ENCODE measurements at regions not wholly inside any gene's neighbourhood (a gene's known extent, or its start where the extent isn't known, plus 50 kb on each side); places are given as distances from the start of the nearest gene placed in this dataset.

DNA sequence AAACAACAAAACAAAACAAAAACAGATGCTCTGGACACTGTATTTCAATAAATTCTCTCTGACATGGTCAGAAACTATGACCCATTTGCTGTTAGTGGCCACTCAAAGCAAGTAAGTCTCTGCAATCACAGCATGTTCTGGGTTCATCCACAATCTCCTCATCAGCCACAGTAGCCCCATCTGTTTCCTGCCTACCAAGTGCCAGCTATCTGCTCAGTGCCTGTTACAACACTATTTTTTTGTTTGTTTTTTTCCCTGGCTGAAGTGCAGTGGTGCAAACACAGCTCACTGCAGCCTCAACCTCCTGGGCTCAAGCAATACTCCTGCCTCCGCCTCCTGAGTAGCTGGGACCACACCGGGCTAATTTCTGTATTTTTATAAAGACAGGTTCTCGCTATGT lies 137.9 kb downstream of the SOX9 start:
- no peak for DNase-seq (ENCODE audit: low read depth in 2 of 2)

DNA sequence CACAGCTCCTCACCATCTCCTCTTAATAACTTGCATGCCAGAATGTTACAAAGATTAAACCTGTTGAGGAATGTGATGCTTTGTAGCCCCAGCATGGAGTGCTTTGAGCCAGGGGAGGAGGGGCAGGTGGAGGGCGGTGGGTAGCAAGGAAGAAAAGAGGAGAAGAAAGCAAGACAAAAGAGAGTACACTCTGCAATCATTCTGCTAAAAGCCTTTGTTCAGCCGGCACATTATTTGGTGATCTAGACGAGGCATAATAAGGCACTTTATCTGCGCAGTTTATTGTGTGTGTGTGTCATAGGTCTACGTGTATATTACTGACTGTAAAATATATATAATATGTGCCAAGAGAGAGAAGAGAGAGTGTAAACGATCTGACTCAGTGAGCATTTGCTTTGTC lies 139.1 kb downstream of the SOX9 start:
- no peak for DNase-seq (ENCODE audit: low read depth in 2 of 2)

DNA sequence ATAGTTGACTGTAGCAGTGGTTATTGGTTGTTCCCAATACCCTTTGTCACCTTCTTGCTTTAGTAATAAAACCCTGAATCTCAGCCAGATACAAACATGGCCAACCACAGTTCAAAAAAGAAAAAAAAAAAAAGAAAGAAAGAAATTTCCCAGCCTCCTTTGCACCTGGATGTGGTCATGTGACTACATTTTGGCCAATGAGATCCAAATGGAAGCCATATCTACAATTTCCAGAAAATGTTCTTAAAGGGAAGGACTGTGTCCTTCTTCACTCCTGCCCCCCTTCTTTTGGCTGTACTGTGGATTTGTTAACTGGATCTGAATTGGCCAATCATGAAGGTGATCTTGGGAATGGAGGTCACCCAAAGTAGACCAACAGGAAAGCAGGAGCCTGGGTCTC lies 141.9 kb downstream of the SOX9 start:
- DNase-seq (ENCODE audit: low read depth in 2 of 2) = no peak

DNA sequence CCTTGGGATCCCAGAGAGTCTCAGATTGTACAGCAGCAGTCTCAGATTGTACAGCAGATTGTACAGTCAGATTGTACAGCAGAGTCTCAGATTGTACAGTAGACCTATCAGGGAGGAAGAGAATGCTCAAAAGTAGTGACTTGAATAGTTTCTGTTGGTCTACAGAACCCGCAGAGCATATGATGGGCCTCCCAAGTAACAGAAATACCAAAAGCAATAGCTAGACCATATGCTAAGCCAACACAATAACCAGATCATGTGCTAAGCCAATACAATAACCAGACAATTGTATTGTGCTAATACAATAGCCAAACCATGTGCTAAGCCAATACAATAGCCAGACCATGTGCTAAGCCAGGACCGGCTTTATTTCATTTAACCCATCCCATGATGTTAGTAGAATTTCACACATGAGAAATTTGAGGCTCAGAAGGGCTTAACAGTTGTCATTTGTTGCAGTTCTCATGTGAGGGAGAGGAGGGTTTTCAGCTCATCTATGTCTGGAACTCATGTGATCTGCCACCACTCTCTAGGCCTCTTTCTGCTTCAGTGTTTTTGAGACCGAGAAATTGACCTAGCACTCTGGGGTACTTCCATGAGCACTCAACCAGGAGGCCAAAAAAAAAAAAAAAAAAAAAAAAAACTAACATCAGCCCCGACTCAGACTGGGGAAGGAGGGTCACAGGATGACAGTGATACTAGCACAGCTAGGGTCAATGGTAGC lies 144.0 kb downstream of the SOX9 start:
- no peak for DNase-seq (ENCODE audit: low read depth in 2 of 2)

DNA sequence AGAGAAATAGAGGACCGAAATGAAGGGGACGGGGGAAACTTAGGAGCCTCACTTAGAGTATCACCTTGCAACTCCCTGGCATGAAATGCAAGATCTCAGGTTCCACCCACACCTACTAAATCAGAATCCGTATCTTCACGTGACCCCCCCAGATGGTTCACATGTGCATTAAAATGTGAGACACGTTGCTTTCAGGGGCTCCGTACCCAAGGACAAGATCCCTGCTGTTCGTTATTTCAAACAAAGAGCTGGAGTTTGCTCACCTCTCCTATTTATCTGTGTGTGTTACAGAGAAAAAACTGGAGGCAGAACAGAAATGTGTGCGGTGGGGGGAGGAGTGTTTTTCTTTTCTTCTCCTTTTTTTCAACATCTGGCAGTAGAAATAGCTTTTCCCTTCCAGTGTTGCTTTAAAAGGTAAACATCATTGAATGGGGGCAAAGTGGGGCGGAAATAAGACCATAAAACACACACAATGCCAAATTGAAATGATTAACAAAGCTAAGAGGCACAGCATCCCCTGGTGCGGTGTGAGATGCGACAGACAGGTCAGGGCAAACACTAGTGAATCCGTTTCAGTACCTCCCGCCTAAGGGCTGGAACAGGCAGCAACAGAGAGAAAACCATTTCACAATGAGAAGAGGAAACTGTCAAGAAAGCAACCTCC lies 145.4 kb downstream of the SOX9 start:
- no peak for DNase-seq (ENCODE audit: low read depth in 2 of 2)

DNA sequence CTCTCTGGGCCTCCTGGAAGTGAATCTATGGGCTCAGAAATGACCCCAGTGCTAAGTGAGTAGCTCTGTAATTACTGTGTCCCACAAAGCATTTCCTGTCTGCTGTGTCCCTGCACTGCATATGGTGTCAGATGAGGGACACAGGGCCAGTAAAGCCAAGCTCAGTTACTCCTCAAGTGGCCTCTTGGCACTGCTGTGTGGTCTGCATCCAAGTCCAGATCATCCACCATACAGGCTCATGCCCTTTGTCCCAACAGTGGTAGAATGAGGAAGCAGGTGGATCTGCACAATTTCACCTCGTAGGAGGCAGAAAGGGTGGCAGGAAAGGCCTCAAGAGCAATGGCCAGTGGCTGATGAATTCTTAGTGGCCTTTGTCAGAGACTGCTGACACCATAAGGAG lies 146.8 kb downstream of the SOX9 start:
- no peak for DNase-seq (ENCODE audit: low read depth in 2 of 2)

DNA sequence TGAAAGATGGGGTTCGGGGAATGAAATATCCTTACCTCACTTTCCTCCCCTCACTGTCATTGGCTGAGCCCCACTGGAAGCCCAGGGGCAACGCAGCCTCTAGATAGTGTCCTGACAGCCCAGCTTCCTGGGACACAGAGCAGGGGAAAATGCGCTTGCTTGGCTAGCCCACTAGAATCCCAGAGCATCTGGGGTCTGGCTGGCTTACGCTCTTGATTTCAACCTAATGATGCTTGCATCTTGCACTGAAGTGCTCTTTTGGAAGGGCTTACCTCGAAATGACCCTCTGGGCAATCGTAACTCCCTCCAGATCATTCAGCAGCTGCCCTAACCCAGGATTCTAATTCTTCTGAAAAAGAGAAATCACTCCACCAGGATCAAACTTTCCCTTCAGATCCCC lies 147.6 kb downstream of the SOX9 start:
- DNase-seq (ENCODE audit: low read depth in 2 of 2) = no peak

DNA sequence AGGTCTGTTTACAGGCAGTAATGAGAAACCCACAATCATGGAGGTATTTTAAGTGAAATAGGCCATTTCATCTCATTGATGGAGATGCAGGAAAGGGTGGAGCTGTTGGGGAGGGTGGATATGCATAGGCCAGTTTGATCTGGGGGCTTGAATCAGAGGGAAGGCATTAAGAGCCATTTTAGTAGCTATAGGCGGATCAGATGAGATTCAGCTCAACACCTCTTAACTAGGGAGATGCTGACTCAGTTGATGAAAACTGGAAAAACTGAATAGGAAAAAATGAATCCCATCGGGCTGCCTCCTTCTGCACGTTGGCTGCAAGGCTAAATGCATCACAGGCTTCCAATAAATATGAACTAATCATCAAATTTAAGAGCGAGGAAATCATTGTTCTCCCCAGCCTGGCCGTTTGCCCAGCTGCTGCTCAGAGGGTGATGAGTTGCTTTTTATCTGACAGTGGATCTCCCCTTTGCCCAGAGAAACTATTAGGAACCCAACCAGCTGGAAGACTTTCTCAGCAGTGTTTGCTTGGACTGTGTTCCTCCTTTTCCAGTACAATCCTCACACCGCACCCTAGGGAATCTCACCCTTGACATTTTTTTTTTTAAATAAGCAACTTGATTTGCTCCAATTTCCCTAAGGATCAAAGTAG lies 149.6 kb downstream of the SOX9 start:
- no peak for DNase-seq (ENCODE audit: low read depth in 2 of 2)

DNA sequence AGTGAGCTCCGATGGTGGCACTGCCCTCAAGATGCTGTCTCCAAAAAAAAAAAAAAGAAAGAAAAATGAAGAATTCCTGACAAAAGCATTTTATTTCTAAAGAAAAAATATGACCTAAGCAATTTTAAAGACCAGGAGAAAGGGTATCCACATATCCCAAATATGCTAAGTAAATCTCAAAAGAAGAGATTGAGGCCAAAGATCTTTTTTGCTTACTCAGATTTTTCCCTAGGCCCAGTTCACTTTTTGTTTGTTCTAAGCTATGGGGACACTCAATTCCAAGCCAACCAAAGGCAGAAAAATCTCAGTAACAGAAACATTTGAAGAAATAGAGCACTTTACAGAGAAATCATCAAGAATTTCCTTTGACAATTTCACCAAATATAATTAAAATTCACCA lies 150.8 kb downstream of the SOX9 start:
- DNase-seq (ENCODE audit: low read depth in 2 of 2) = no peak

DNA sequence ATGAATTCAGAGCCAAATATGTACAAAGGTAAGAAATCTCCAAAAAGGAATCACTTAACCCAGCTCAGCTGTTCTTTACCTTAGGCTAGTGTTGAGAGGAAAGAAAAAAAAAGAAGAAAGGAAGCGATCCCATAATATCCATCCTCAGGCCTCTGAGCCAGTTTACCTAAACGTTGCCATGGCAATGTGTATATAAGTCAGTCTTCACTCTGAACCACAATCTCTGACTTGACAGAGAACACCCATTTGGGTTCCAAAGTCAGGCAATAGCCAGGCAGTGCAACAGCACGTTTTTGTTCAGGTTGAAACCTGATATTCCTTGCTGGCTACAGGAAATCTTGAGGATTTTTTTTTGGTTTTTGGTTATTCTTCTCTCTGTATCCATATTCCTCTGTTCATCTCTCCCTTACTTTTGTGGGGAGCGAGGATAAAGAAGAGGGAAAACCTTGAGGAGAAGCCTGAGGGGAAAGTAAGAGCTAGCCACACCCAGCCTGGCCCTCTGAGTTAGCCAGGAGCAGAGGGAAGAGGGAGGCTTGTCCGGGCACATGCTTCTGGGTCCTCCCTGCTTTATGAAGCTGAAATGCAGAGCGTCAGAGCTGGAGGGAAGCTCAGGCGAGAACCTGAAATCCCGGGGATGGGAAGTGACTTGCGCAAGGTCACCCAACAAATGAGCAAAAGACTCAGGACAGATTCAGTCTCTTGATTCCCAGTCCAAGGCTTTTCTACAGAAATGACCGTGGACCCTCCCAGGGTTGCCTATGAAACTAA lies 152.7 kb downstream of the SOX9 start:
- DNase-seq (ENCODE audit: low read depth in 2 of 2) = no peak

DNA sequence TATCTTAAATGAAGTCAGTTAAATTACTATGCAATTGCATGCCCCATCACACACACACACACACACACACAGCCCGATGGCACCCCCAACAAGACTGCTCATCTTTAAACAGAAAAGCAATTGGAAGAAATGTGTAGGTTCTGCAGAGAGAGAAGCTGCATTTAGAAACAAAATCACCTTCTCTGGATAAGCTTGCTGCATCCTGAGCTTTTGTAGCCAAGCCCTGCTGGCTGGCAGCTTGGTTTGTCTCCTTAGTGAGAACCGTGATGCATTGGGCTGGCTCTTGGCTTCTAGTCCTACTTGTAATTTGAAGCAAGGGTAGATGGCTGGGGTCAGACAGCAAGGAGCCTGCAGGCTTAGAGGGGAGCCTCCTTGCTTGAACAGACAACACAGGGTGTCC lies 153.8 kb downstream of the SOX9 start:
- no peak for DNase-seq (ENCODE audit: low read depth in 2 of 2)

DNA sequence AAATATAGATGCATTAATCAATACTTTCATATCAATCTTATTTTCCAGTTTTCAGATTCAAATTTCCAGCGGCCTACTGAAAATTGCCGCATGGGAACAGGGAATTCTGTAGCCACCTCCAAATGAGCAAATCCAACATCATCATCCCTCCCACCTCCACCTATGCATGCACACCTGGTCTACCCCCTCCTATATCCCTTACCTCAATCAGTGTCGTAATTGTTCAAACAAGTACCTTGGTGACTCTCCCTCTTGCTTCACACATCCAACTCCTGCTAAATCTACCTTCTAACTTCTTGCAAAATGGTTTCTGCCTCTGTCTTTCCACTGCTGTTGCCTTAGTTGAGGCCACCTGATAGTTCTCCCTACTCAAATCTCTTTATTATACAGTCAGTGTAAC lies 160.1 kb downstream of the SOX9 start:
- DNase-seq (ENCODE audit: low read depth in 2 of 2) = no peak

DNA sequence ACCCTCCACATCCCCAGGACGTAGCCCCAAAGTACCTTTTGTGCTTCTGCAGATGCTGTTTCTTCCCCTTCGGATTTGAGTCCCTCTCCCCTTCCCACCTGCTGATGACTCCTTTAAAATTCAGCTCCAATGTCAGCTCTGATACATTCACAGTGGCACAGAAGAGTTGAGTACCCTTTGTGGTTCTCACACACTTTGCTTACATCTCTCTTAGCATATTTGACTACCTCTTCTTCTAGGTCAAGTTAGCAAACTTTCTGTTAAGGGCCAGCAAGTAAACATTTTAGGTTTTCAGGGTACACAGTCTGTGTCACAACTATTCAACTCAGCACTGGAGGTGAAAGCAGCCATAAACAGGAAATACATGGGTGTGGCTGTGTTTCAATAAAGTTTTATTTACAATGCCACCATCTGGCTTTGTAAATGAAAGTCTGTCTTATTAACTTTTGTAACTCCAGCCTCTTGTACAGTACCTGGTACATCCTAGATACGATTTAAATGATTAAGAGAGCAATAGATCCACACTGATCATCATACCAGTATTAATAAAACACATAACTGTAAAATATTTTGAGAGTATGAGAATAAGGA lies 161.7 kb downstream of the SOX9 start:
- no peak for DNase-seq (ENCODE audit: low read depth in 2 of 2)

DNA sequence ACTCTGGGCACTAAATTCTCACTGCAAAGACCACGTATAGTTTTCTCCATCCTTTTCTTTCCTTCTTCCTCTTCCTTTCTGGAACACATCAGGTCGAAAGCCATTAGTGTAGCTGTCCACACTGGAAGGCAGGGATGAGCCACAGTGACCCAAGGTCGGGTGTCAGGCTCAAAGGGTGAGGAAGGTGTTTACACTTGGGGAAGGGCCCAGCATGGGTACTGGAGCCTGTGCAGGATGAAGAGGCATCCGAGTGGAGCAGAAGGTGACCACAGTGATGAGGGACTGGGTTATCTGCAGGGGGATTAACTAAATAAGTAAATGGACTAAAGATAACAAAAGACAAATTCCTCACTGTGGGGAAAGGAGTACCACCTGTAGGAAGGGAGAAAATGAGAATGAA lies 164.0 kb downstream of the SOX9 start:
- DNase-seq (ENCODE audit: low read depth in 2 of 2) = no peak

DNA sequence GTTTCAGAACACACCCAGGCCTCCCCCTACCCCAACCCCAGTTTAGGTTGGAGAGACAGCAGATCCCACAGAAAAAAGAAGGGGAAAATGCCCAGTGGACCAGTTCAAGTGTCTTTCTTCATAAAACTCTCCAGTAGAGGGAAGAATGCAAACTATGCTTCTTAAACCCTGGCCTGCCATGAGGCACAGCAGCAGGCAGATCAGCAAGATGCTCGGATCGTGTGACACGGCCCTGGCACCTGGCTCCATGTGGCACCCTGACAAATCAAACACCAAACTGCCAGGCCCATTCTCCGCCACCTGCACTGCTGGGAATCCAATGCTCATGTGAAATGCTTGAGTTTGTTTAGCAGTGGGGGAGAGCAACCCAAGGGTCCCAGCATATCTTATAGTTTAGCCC lies 166.8 kb downstream of the SOX9 start:
- no peak for DNase-seq (ENCODE audit: low read depth in 2 of 2)

DNA sequence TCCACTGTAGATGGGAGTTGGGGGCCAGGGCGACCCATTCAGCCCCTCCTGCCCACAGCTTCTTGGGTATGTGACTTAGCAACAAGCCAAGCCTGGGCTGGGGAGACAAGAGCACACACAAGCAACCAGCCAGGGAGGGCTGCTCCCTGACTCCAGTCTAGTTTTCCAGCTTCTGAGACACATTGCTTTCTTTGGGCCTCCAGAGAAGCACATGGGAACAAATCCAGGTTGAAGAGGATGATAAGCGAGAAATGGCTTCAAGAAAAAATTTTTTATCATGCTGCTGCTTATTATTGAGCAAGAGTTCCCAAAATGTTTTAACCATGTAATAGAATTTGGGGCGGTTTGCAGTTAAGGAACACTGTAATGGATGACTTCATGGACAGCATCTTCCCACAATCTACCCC lies 173.7 kb downstream of the SOX9 start:
- no peak for DNase-seq (ENCODE audit: low read depth in 2 of 2)

DNA sequence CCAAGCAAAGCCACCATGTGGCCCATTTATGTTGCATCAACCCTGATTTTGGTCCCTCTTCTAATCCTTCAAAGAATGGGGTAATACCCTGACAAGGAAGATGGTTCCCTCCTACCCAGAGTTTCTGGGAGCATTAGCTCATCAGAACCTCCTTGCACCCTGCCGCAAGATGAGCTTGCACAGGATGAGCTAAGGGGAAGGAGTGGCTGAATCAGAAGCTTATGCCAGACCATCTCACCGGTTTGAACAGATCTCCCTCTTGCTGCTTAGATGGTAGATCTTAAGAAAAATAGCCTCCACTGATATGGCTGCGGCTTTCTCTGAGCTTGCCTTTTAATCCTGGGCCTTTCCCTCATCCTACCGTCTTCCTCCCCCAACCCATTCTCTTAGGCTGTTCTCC lies 175.1 kb downstream of the SOX9 start:
- DNase-seq (ENCODE audit: low read depth in 2 of 2) = no peak

DNA sequence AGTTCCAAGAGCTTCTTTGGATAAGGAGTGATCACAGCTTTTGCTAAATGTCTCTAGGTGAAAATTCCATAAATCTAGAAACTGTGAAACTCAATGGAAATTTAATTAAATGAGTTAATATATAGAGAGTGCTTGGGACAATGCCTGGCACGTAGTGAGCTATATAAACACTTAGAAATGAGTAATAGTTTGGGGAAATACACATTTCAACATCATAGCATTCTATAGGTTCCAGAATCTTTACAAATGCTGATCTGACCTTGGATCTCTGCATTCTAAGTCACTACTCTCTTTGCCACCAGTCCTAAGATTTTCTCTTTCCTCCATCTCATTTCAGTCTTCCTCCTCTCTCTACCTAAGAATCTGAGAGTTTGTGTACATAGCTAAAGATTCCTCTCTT lies 175.6 kb downstream of the SOX9 start:
- DNase-seq (ENCODE audit: low read depth in 2 of 2) = no peak

DNA sequence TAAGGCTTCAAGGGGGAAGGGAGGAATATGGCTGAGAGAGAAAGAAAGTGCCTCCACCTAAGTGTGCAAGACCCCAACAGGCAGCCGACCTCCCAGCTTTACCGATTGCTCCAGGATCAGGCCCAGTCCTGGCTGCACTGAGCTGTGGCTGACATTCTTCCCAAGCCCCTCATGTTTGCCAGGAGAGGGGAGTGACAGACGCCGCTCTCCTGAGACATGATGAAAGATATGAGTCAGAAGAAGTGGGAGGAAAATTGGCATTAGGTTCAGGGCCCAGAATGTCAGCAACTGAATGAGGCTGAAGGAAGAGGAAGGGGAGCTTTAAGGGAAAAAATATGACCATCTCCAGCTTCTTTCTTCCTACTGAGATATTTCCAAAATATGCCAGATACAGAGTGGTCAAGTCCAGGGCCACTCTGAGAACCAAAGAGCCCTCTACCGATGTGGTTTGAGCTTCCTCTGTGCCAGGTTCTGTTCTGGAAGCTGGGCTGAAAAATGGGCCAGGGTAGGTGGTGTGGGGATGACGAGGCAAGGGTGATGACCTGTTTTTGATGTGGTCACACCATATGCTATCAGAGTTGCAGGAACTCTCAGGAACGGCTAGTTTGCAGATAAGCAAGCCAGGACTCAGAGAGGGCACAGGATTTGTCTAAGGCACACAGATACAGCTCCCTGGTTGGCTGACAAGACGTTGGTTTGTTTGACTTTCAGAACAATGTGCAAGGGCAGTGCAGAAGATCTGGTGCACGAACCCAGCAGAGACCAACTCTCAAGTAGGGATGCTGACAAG lies 176.7 kb downstream of the SOX9 start:
- no peak for DNase-seq (ENCODE audit: low read depth in 2 of 2)

DNA sequence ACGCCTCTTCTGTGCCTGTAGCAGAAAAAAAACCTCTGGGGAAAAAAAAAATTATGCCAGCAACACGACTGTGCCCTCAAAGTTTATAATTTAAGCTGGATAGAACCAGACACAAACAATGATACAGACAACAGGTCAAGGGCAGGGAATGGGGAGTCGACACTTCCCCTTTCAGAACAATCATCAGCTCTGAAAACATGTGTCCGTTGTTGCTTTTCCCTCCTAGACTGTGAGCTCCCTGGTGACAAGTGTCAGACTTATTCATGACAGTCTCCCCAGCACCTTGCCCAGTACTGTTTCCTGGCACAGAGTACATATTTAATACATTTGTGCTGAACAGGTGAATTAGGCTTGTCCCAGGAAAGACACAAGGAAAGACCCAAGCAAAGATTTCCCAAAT lies 178.3 kb downstream of the SOX9 start:
- DNase-seq (ENCODE audit: low read depth in 2 of 2) = no peak

DNA sequence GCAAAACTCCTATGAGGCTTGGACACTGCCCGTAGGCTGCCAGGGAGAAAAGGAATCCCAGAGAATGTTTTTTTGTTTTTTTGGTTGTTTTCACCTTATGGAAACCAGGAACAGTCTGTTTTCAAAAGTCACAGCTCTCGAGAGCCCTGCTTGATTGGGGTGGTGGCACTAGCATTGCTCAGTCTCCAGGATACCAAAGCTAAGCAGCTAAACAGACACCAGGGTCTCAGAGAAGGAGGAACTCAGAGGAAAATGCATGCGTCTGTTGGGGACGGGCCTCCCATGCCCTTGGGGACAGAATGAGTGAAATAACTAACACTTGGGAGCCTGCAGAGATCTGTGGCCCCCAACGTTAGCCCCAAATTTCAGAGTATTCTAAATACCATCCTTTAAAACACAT lies 178.8 kb downstream of the SOX9 start:
- DNase-seq (ENCODE audit: low read depth in 2 of 2) = no peak
